Activated effector memory CD4-positive, alpha-beta T cell treated with anti-CD3 and anti-CD28 coated beads, Interleukin-2, amount 50 U/mL, for 16 hours (primary cell): ENCODE measurements at regions not wholly inside any gene's neighbourhood (a gene's known extent, or its start where the extent isn't known, plus 50 kb on each side); places are given as distances from the start of the nearest gene placed in this dataset.

Source experiments
- DNase-seq: peaks from one replicate; pipeline ENCODE4 v3.0.0-alpha.2; 2020

DNA sequence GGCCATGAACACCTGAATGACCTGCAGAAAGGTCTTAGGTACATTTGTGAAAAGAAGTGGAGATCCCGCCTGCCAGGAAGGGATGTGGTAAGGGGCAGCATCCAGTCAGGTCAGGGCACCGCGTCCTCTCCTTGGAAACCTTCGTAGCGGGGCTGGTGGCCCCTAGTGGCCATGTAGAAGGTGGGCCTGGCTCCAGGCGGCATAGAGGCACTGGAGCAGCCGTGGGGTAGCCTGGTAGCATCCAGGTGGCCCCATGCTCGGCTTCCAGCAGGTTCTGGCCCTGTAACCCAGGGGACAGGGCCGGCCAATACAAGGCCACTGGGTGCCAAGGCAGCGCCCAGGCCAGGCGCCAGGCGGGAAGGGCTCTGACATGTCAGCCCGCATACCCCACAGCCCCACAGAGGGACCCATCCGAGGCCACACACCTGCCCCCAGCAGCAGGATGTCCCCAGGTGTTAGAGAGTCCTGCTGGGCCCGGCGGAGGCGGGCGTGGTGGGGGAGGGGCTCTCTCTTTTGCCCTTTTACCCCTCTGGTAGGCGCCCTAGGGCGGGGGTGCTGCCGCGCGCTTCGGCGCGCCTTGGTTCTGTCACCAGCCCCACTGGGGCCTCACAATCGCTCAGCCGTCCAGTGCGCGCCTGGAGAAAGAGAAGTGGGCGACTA, 58.3 kb upstream of the SPATA31E1 start:
- no peak for DNase-seq

DNA sequence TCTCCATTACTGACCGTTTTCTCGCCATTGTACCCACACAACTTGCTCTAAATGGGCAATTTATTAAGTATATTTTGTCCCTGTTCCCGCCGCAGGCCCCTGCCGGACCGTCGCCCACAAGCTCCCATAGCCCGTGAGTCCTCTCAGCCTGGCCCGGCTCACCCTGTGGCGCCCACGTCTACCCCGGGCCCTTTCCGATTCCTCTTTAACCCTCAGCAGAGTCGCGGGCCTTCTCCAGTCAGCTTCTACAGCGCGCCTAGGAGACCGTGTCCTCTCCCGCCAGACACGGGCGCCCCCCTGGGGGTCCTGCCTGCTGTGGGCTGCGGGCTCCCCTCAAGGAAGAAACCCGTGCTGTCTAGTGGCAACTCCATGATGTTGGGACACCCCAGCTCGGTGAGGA, 57.8 kb upstream of the SPATA31E1 start:
- DNase-seq: no peak

- DNase-seq: no peak
Observed at GRCh38 chr9:87826331-87826730, 56.3 kb upstream of the SPATA31E1 start.

- DNase-seq: no peak
Observed at GRCh38 chr9:87827341-87827740, 55.3 kb upstream of the SPATA31E1 start.

DNA sequence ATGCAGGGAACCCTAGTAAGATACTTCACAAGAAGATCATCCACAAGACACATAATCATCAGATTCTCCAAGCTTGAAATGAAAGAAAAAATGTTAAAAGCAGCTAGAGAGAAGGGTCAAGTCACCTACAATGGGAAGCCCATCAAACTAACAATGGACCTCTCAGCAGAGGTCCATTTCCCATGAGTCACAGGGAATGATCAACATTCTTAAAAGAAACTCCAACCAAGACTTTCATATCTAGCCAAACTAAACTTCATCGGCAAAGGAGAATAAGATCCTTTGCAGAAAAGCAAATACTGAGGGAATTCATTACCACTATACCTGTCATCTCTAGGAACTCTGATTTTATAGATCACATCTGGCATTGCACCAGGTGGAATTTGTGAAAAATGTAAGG, 52.9 kb upstream of the SPATA31E1 start:
- DNase-seq: no peak

GRCh38 chr9:87830446-87830845, 52.2 kb upstream of the SPATA31E1 start:
- DNase-seq: no peak

DNA sequence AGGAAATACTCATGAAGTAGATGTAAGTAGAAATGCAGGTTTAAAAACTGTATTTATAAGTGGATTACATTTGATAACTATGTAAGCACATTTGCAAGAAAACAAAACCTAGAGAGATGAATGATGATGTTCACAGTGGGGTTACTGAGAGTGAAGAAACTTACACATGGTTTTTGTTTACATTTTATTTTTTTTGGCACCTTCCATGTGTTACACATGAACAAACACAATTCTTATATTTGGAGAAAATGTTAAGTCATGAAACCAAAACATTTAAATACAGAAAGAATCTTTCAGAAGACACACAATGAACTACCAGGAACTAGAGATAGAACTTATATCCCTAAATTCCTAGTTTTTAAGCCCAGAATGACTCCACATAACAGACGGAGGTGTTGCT, 51.5 kb upstream of the SPATA31E1 start:
- no peak for DNase-seq
